Islet of Langerhans (tissue), 1 donor: ENCODE measurements at regions not wholly inside any gene's neighbourhood (a gene's known extent, or its start where the extent isn't known, plus 50 kb on each side); places are given as distances from the start of the nearest gene placed in this dataset.

Experiments
- FAIRE-seq: peaks from one replicate; lab custom pipeline; 2011; peaks lifted over from hg19 to GRCh38; lab: Jason Lieb, UNC

- no peak for FAIRE-seq
Measured at GRCh38 chr11:81159900-81160299, 1573.8 kb downstream of the FAM181B start.

GRCh38 chr11:81135570-81135969, 1598.1 kb downstream of the FAM181B start:
- FAIRE-seq: no peak

GRCh38 chr11:81129618-81130017, 1604.0 kb downstream of the FAM181B start:
- no peak for FAIRE-seq

GRCh38 chr11:81112718-81113117, 1620.9 kb downstream of the FAM181B start:
- no peak for FAIRE-seq

- FAIRE-seq: no peak
Measured at GRCh38 chr11:81104051-81104450, 1629.6 kb downstream of the FAM181B start.

GRCh38 chr11:81098471-81098870, 1635.2 kb downstream of the FAM181B start:
- no peak for FAIRE-seq

- FAIRE-seq: no peak
Measured at GRCh38 chr11:81092522-81092921, 1641.1 kb downstream of the FAM181B start.

- no peak for FAIRE-seq
Measured at GRCh38 chr11:81089242-81089641, 1644.4 kb downstream of the FAM181B start.

GRCh38 chr11:81080476-81080875, 1639.6 kb upstream of the TENM4 start:
- FAIRE-seq: no peak

- FAIRE-seq: no peak
Measured at GRCh38 chr11:81072273-81072672, 1631.4 kb upstream of the TENM4 start.

- FAIRE-seq: no peak
Measured at GRCh38 chr11:81071606-81072005, 1630.8 kb upstream of the TENM4 start.

GRCh38 chr11:81070948-81071347, 1630.1 kb upstream of the TENM4 start:
- no peak for FAIRE-seq

GRCh38 chr11:81059356-81059755, 1618.5 kb upstream of the TENM4 start:
- no peak for FAIRE-seq

- FAIRE-seq: no peak
Measured at GRCh38 chr11:81052344-81053158, 1611.7 kb upstream of the TENM4 start.

GRCh38 chr11:81039916-81040524, 1599.2 kb upstream of the TENM4 start:
- no peak for FAIRE-seq

- FAIRE-seq: no peak
Measured at GRCh38 chr11:81036168-81036870, 1595.5 kb upstream of the TENM4 start.

GRCh38 chr11:81033779-81034540, 1593.1 kb upstream of the TENM4 start:
- FAIRE-seq: no peak

GRCh38 chr11:81032906-81033305, 1592.1 kb upstream of the TENM4 start:
- FAIRE-seq: no peak

GRCh38 chr11:81030186-81030585, 1589.4 kb upstream of the TENM4 start:
- no peak for FAIRE-seq

GRCh38 chr11:81026032-81026431, 1585.2 kb upstream of the TENM4 start:
- FAIRE-seq: no peak

GRCh38 chr11:81022057-81022456, 1581.2 kb upstream of the TENM4 start:
- FAIRE-seq: no peak

- FAIRE-seq: no peak
Measured at GRCh38 chr11:81010631-81011030, 1569.8 kb upstream of the TENM4 start.

- FAIRE-seq: no peak
Measured at GRCh38 chr11:81007046-81007445, 1566.2 kb upstream of the TENM4 start.
